Stimulated activated naive CD8-positive, alpha-beta T cell treated with anti-CD3 and anti-CD28 coated beads, Interleukin-15, Interleukin-2, amounts not matched to agents 100 U/mL and 50 U/mL, for 24 hours (primary cell): ENCODE measurements at regions not wholly inside any gene's neighbourhood (a gene's known extent, or its start where the extent isn't known, plus 50 kb on each side); places are given as distances from the start of the nearest gene placed in this dataset.
"Not testable (repeated sequence)": the region's sequence is repeated elsewhere in the genome, so short reads cannot be mapped to it uniquely, and the experiment has no call there.

Experiments
- ATAC-seq: fragments of 150-1000 bp; cut with Tn5 transposase; one replicate; pipeline ENCODE4 v1.10.0; 2021
- DNase-seq: peaks from one replicate; pipeline ENCODE4 v3.0.0; 2021

DNA sequence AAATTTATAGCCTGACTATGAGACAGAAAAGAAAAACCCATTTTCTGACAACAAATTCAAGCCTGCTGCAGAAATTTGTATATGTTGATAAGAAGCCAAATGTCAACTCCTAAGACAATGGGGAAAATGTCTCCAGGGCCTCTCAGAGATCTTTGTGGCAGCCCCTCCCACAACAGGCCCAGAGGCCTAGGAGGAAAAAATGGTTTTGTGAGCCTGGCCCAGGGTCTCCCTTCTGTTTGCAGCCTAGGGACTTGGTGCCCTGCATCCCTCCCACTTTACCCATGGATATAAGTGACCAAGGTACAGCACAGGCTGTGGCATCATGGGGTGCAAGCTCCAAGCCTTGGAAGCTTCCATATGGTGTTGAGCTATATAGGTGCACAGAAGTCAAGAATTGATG lies 740.2 kb downstream of the SEMA5A start:
- ATAC-seq (no peak), DNase-seq (no peak)

DNA sequence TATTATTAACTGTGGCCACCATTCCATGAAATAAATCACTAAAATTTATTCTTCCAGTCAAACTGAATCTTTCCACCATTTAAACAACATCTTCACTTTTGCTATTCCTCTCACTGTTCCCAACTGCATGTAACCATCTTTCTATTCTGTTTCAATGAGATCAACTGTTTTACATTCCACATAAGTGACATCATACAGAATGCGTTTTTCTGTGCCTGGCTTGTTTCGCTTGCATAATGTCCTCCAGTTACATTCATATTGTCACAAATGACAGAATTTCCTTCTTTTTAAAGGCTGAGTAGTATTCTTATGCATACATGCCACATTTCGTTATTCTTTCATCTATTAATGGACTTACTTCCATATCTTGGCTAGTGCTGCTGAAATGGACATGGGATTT lies 738.2 kb downstream of the SEMA5A start:
- ATAC-seq (no peak), DNase-seq (no peak)

DNA sequence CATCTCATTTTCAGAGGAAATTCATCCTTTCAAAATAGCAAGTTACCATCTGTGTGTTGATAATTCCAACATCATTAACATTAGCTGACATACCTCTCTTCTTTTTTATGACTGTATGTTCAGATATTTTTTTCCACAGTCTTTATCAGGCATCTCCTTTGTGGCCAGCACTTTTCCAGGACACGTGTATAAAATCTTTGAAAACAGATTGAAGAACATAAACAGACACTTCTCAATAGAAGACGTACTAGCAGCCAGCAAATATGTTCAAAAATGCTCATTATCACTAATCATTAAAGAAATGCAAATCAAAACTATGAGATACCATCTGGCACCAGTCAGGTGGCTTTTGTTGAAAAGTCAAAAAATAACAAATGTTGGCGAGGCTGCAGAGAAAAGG lies 734.3 kb downstream of the SEMA5A start:
- ATAC-seq = no peak
- no peak for DNase-seq

DNA sequence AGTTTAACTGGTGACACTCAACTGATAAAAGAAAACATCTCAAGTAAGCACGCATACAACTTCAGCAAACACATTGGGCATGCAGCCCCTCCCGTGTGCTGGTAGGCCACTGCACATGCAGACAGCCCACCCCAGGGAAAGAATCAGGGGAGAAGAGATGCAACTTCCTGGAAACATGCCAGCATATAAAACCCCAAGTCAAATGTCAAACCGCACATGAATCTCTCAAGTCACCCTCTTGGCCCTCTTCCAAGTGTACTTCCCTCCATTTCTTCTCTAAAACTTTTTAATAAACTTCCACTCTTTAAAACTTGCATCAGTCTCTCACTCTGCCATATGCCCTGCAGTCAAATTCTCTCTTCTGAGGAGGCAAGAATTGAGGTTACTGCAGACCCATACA lies 732.7 kb downstream of the SEMA5A start:
- ATAC-seq (no peak), DNase-seq (no peak)

DNA sequence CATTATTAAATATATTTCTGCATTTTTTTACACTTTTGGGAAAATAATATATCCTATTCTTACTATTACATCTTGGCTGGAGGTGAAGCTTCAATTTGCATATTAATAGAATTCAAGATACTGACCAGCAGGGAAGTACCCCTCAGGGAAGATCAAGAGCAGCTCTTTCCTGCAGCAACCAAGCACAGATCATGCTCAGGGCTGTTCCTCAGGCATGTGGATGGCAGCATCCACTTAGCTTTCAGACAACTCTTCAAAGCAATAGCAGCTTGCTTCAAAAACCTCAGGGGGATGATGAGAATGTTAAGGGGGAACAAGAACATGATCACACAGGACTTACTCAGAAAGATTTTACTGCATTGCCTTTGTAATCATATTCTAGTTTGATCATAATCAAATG lies 731.8 kb downstream of the SEMA5A start:
- ATAC-seq (no peak), DNase-seq (no peak)

DNA sequence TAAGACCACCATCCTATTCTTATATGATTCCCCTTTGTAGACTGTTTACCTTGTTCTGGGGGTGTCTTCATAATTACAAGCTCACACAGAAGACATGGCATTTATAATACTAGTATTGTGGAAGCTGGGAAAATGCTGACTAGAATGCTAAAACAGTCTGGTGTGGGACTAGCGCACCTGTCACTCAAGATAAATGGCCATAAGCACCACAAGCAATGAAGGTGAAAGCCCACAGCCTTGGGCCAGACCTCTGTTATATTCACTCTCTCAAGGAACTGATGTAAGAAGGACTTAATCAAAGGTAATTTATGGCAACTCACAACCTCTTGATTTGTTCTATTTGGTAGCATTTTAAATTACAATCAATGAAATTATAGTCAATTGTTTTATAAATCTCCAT lies 721.5 kb downstream of the SEMA5A start:
- ATAC-seq (no peak), DNase-seq (no peak)

DNA sequence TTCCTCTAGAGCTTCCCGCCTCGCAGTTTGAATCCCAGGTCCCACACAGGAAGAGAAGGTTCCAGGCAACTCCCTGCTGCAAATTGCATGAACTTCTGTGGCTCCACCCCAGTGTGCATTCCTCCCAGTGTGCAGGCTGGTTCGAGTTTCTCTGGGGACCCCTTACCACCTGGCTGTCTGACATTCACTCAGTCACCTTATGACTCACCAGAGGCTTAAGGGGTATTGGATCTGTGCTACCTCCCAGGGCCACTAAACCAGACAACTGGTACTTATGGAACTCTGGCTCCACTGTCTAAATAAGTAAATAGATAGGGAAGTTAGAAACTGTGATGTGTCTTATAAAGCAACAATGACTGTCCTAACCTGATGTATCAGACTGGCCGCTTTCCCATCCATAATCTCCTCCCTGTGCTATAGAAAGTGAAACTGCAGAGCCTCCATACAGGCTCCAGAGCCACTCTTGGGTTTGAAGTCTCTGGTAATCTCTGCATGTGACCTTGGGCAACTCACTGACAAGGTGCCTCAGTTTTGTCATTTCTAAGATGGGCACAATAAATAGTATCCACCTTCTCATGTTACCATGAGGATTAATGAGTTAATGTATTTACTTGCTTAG lies 720.6 kb downstream of the SEMA5A start:
- ATAC-seq = no peak
- no peak for DNase-seq

DNA sequence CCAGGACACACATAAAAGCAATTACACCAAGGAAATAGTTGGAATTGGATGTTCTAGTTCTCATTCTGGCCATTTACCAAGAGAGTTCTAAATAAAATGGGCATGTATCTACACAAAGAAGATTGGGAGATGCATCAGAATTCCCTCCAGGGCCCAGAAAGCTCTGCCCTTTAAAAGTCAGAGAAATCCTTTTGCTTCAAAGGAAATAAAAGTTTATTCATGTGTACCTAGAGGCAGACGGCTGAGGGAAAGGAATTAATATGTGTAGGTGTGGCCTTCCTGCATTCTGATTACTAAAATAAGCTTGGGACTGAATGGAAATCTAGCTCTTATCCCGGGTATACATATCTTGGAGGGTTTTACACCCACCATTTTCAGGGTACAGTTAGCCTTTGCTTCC lies 719.4 kb downstream of the SEMA5A start:
- DNase-seq = no peak
- no peak for ATAC-seq

DNA sequence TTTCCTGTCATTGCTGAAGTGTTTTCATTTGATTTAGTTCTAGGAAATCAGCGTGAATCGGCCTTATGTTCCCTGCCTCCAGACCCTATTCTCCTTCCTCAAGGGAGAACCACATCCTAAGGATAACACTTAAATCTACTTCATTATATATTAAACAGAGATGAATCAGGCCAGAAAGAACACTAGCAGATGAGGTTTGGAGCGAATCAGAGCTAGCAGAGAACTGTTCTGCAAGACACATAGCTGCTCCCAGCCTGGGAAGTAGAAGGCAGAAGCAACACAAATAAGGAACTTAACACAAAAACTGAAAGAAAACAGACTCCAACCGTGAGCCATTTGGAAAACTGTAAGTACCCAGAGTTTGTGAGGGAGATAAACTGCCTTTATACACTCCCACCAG lies 718.2 kb downstream of the SEMA5A start:
- ATAC-seq (no peak), DNase-seq (no peak)

DNA sequence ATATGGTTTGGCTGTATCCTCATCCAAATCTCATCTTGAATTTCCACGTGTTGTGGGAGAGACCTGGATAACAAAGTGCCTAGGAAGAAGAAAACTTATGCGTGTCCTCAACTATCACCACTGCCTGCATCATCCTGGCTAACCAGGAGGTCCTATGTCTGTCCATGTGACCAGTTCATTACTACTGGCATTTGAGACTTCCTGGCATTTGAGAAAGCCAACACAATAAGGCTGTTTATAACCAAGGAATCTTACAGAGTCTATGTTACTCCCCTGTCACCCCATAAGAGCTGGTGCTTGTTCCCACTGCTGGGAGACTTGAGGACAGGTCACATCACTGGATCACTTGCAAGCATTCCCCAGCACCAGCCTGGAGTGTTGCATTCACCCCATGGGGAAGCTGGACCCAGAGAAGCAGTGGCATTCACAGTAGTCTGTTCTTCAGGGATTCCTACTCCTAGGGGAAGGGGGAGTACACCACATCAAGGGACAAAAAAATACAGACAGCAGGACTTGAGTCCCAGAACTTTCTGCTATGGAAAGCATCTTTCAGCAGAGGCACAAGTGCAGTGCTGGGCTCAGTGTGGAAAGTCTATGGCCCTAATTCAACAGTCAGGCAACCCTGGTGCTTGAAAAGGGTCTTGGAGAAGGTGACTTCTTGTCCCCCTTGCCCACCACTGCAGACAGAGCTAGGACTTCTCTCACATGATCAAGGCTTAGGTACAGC lies 717.1 kb downstream of the SEMA5A start:
- ATAC-seq (no peak), DNase-seq (no peak)

DNA sequence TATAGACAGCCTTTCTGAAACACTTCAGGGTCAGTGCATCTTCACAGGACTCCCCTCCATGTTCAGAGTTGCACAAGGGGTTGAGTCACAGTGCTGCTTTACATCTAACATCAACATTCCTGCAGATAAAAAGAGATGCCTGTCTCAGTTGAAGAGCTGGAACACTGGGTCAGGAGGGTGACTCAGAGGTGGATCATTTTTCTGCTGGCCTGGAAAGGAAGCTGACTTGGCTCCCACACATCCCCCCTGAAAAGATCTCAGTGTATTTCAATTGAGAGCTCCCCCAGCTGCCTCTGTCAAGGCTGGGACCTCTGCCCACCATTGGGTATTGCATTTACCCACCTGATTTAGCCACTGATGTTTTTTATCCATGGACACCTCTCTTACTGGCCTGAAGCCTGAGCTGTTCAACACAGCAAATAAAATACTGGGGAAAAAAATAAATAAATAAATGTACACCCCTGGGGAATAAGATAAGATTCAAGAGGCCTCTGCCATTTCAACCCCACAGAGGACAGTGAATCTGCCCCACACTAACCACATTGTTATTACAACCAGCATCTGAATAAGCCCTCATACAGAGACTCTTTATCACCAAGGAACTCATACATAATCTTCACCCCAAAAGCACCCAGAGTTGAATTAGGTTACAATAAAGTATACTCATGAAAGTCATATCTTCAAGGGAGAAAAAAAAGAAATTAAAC lies 716.4 kb downstream of the SEMA5A start:
- no peak for ATAC-seq

DNA sequence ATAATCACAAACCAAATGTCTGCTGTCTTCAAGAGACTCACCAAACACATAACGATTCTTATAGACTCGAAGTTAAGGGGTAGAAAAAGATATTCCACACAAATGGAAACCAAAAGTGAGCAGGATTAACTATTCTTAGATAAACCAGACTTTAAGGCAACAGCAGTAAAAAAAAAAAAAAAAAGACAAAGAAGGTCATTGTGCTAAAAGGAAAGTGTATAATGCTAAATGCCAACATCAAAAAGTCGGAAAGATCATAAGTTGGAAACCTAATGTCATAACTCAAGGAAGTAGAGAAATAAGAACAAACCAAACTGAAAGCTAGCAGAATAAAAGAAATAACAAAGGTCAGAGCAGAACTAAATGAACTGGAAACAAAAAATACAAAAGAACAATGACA lies 714.6 kb downstream of the SEMA5A start:
- DNase-seq (no peak), ATAC-seq (no peak)

More for the DNA sequence above, 716.4 kb downstream of the SEMA5A start:
- DNase-seq = no peak

DNA sequence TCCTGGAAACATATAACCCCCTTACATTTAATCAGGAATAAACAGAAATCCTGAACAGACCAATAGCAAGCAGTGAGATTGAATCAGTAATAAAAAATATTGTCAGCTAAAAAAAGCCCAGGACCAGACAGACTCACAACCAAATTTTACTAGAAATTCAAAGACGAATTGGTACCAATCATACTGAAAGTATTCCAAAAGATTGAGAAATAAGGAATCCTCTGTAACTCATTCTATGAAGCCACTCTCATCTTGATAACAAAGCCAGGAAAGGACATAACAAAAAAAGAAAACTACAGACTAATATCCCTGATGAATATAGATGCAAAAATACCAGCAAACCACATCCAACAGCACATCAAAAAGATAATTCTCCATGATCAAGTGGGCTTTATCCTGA lies 714.0 kb downstream of the SEMA5A start:
- ATAC-seq (no peak), DNase-seq (no peak)

DNA sequence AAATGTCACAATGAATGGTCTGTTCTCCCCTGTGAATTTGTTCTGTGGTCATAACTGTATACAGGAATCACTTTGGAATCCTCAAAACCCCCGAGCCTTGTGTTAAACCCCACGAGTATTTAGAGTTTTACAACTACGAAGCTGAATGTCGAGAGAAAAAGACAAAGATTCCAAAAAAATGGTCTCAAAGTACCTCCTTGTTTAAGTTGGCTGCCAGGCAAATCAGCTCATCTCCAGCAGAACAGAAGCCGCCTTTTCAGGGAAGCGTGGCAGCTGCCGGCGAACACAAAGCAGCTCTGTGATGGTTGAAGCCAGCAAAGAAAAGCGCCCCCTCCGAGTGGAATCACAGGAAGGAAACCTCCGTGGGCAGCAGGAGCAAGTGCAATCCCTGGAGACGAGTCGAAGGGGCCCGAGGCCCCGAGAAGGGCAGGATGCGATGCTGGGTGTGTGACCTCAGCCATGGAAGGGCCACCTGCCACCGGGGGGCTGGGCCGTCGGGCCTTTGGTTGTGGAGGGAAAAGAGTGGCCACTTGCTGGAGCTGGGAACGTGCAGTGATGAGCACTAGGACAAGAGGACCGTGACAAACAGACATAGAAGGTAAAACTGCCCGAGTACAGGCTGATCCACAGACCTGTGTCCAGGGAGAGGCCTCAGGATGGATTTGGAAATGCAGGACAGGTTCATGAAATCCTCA lies 706.4 kb downstream of the SEMA5A start:
- ATAC-seq = no peak
- no peak for DNase-seq

DNA sequence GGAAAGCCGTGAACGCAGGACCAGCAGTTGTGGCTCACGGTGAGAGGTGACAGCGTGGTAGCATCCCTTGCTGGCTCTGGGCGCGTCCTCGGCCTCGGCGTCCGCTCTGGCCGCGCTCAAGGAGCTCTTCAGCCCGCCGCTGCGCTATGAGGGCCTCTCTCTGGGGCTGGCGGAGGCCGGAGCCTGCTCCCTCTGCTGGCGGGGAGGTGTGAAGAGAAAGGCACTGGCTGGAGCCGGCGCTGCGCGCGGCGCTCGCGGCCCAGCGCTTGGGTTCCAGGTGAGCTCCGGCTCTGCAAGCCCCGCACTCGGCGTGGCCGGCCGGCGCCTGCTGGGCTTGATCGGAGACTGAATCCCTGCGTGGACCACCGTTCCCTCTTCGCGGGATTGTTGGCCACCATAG lies 705.6 kb downstream of the SEMA5A start:
- DNase-seq (no peak), ATAC-seq (no peak)

DNA sequence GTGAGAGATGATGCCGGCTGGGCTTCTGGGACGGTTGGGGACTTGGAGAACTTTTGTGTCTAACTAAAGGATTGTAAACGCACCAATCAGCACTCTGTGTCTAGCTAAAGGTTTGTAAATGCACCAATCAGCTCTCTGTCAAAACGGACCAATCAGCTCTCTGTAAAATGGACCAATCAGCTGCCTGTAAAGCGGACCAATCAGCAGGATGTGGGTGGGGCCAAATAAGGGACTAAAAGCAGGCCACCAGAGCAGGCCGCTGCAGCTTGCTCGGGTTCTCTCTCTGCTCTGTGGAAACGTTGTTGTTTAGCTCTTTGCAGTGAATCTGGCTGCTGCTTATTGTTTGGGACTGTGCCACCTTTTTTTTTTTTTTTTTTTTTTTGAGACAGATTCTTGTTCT lies 705.1 kb downstream of the SEMA5A start:
- not testable (repeated sequence) for DNase-seq, ATAC-seq

DNA sequence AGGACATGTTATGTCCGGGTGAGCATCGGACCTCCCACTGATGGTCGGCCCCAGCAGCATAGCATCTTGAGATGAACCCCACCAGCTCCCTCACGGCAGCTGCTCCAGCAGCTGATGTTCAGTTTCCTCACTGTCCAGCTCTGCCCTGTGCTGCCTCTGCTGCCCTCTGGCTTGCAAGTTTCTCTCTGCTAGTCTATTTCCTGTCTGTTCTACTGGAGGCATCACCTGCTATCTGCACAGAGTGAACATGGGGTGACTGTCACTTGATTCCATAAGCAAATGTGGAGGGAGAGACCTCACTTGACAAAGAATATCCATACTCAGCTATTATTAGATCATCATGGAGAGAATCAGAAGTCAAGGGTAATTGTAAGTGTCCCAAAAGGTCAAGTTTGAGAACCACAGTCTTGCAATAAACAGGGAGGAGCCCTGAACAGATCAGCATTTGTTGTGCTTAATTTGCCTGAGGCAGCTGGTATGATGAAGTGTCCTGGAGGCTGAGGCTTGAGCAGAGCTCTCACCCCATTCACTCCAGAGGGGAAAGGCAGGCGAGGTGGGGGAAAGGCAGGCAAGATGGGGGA lies 702.8 kb downstream of the SEMA5A start:
- DNase-seq = no peak
- ATAC-seq = no peak

DNA sequence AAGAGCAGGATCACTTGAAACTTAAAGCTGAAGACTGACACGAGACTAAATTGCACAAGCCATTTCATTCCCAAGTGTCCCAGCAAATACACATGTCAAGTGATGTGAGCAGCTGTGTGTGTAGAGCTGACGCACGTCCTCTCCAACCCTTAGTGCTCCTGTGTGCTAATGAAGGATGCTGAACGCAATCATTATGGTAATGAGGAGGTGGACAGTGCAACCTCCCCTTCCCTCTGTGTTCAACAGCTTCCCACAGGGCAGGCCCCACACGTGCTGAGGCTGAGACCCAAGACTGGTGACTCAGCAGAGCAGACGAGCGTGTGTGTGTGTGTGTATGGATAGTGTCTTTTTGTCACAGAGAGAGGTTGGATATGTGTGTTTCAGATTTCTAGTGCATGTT lies 702.1 kb downstream of the SEMA5A start:
- no peak for DNase-seq
- ATAC-seq = no peak

DNA sequence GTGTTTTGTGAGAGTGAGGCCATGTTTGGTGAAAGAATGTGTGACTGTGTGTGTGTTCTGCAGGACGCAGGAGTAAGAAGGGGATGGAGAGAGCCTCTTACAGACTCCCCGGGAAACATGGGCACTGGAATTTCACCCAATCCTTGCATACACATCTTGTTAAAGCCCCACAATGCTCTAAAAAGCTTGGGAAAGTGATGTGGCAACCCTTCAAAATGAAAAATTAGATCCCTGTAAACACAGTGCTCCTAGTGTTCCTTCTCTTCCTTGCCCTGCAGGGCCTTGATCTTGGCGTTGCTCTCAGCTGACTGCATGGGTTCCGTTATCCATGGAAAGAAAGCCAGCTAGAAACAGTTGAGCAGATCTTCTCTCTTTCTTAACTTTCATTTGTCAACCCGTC lies 701.7 kb downstream of the SEMA5A start:
- no peak for ATAC-seq
- no peak for DNase-seq

DNA sequence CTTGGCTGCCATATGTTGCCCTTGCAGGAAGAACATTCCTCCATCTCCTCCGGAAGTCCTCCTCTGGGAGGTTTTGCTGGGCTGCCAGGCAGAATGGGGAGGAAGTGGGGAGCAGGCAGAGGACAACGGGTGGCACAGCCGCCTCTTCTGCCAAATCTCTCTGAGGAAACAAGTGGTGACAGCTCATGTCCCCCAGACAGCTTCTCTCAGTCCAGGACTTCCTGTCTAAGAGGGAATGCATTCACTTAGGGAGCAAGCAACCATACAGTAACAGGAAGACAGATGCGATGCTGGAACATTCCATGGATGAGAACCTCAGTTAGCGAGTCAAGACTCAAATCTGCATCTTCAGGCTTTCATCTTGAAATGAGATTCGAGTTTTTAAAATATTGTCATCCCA lies 701.0 kb downstream of the SEMA5A start:
- no peak for ATAC-seq

DNA sequence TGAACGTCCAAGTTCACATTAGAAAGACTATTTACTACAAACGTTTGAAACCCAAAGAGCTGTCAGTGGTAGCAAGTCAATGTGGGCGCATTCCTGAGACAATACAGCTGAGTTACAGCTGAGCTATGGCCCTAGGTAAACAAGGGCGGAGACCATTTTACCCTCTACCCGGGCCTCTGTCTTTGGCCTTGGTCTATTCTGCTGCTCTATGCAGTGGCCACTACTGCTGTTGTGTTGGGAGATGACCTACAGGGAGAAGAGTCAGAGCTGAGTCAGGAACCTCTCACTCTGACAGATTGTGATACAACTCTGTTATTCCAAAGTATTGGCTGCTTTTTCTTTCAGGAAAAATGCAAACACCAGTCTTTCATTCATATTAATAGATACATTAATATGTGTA lies 700.6 kb downstream of the SEMA5A start:
- ATAC-seq = no peak
- no peak for DNase-seq

More for the DNA sequence above, 701.0 kb downstream of the SEMA5A start:
- no peak for DNase-seq

DNA sequence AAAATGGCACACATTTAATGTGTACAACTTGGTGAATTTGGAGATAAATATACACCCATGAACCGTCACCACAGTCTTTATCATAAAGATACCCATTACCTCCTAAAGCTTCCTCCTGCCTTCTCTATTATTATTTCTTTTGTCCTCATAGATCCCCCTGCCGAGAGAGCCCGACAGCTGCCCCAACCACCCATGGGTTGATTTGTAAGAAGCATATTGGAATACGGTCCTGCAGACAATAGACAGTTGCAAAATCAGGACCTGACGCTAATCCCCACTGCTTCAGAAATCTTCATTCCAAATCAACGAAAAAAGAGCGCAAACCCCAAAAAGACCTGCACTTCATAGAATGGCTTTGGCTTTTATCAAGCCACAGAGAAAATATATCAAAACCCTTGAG lies 697.5 kb downstream of the SEMA5A start:
- ATAC-seq = no peak
- no peak for DNase-seq
